ENCODE measurements at regions not wholly inside any gene's neighbourhood (a gene's known extent, or its start where the extent isn't known, plus 50 kb on each side); places are given as distances from the start of the nearest gene placed in this dataset.

- no peaks in the 10 kb centered on the region for H3K27me3 ChIP-seq
- no peak for ATAC-seq (ENCODE audit: low FRiP score in 2 of 2)
- no peak overlapping the region for H3K27ac ChIP-seq
- no peaks in the 10 kb centered on the region for H3K36me3 ChIP-seq
- DNase-seq, result no peak
- H3K4me3 ChIP-seq, result no peak overlapping the region
- no peaks in the 10 kb centered on the region for H3K4me1 ChIP-seq
- no peak for TF ChIP-seq CTCF (IDR thresholded peaks at IDR 0.05)
- TF ChIP-seq POLR2AphosphoS5 (IDR thresholded peaks at IDR 0.05), result no peak
- TF ChIP-seq POLR2A (IDR thresholded peaks at IDR 0.05), result no peak
- TF ChIP-seq EP300 (IDR thresholded peaks at IDR 0.05), result no peak
- H3K9me3 ChIP-seq, result no peaks in the 10 kb centered on the region
Observed at GRCh38 chr4:43835869-43836268, 612.7 kb downstream of the KCTD8 start.

GRCh38 chr4:43837171-43837570 is 611.4 kb downstream of the KCTD8 start:
- no peak overlapping the region for H3K27ac ChIP-seq
- no peaks in the 10 kb centered on the region for H3K4me1 ChIP-seq
- no peaks in the 10 kb centered on the region for H3K36me3 ChIP-seq
- TF ChIP-seq POLR2AphosphoS5 (IDR thresholded peaks at IDR 0.05), result no peak
- no peak for TF ChIP-seq CTCF (IDR thresholded peaks at IDR 0.05)
- no peak for TF ChIP-seq EP300 (IDR thresholded peaks at IDR 0.05)
- TF ChIP-seq POLR2A (IDR thresholded peaks at IDR 0.05), result no peak
- ATAC-seq (ENCODE audit: low FRiP score in 2 of 2) (no peak), DNase-seq (no peak)
- no peaks in the 10 kb centered on the region for H3K27me3 ChIP-seq
- H3K9me3 ChIP-seq, result no peaks in the 10 kb centered on the region
- no peak overlapping the region for H3K4me3 ChIP-seq

GRCh38 chr4:43837604-43838003 is 611.0 kb downstream of the KCTD8 start:
- TF ChIP-seq POLR2A (IDR thresholded peaks at IDR 0.05), result no peak
- TF ChIP-seq POLR2AphosphoS5 (IDR thresholded peaks at IDR 0.05), result no peak
- TF ChIP-seq CTCF (IDR thresholded peaks at IDR 0.05), result no peak
- no peak for TF ChIP-seq EP300 (IDR thresholded peaks at IDR 0.05)
- ATAC-seq (ENCODE audit: low FRiP score in 2 of 2) (no peak), DNase-seq (no peak)
- Histone ChIP-seq H3K27ac (no peak overlapping the region), H3K9me3 (no peaks in the 10 kb centered on the region), H3K4me3 (no peak overlapping the region), H3K4me1 (no peaks in the 10 kb centered on the region), H3K27me3 (no peaks in the 10 kb centered on the region), H3K36me3 (no peaks in the 10 kb centered on the region)

- H3K4me1 ChIP-seq, result no peaks in the 10 kb centered on the region
- H3K36me3 ChIP-seq, result no peaks in the 10 kb centered on the region
- H3K27me3 ChIP-seq, result no peaks in the 10 kb centered on the region
- DNase-seq (no peak), ATAC-seq (ENCODE audit: low FRiP score in 2 of 2) (no peak)
- H3K9me3 ChIP-seq, result no peaks in the 10 kb centered on the region
- no peak overlapping the region for H3K27ac ChIP-seq
- WGBS, 2 donors, result 59 to 63% methylated on average over 1 of the region's 1 CpG
- TF ChIP-seq POLR2AphosphoS5 (IDR thresholded peaks at IDR 0.05) (no peak), CTCF (IDR thresholded peaks at IDR 0.05) (no peak), POLR2A (IDR thresholded peaks at IDR 0.05) (no peak), EP300 (IDR thresholded peaks at IDR 0.05) (no peak)
- no peak overlapping the region for H3K4me3 ChIP-seq
Observed at GRCh38 chr4:43842594-43842993, 606.0 kb downstream of the KCTD8 start.

GRCh38 chr4:43843501-43843900 is 605.1 kb downstream of the KCTD8 start:
- Histone ChIP-seq H3K36me3 (no peaks in the 10 kb centered on the region), H3K27me3 (no peaks in the 10 kb centered on the region), H3K4me3 (no peak overlapping the region), H3K9me3 (no peaks in the 10 kb centered on the region), H3K4me1 (no peaks in the 10 kb centered on the region), H3K27ac (no peak overlapping the region)
- WGBS, 2 donors, result 23% methylated on average over 1 of the region's 1 CpG
- TF ChIP-seq CTCF (IDR thresholded peaks at IDR 0.05), result no peak
- ATAC-seq (ENCODE audit: low FRiP score in 2 of 2) (no peak), DNase-seq (no peak)
